Stimulated activated CD4-positive, alpha-beta T cell treated with anti-CD3 and anti-CD28 coated beads, Interleukin-2, amount 100 ng/mL, for 48 hours (primary cell): ENCODE measurements at regions not wholly inside any gene's neighbourhood (a gene's known extent, or its start where the extent isn't known, plus 50 kb on each side); places are given as distances from the start of the nearest gene placed in this dataset.

Experiments used
- DNase-seq, 2 donors: peaks; one replicate each; pipeline ENCODE4 v3.0.0-alpha.2; 2020

DNA sequence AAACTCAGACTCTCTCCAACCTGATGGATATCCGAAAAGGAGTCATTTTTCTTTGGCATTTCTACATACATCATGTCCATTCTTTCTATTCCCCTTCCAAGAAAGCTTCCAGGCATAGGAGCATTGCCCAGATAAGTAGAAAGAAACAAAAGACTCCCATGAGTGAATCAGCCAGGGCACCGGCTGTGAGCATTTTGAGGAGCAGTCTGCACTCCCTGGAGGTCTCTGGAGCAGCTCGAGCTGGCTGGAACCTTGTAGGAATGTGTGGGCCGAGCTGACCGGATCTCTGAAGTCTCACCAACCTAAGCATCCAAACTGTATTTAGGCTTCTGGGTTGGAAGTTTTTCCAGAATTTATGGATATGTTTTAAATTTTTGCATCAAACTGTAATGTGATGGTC, 161.4 kb upstream of the TRPC7 start:
- DNase-seq: no peak

DNA sequence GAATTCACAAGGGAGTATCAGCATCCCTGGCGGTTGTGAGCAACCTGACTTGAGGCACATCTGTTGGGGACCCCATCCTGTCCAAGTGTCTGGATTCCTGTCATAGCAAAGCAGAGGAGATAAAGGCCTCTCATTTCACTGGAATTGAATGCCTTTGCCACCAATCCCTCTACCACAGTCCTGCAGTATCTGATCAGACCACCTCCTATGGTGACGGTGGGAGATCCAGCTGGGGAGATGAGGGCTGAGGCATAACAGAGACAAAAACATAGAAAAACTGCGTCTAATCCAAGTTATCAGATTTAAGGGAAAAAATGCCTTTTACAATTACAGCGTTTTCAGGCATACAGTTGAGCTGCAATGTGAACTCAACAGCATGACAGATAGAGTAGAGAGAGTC, 160.7 kb upstream of the TRPC7 start:
- DNase-seq: no peak

DNA sequence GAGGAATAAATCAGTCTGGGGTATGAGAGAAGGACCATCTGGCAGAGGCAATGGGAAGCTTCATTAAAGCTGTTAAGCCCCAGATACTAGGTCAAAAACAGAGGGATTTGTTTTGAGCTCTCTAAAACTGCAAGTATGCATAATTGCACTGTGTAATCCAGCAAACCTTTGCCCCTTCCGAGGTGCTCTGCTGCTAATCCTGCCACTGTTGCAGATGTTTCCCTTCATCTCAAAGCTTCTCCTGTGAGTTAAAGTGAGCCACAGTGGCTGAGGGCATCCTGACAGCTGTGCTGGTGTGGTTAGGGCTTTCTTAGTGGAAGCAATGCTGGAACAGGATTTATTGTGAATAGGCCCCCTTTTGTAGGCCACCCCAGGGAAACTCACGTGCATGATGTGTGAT, 160.3 kb upstream of the TRPC7 start:
- DNase-seq: no peak

GRCh38 chr5:136522217-136522956, 157.0 kb upstream of the TRPC7 start:
- no peak for DNase-seq

GRCh38 chr5:136521696-136522095, 156.4 kb upstream of the TRPC7 start:
- no peak for DNase-seq

- no peak for DNase-seq
Observed at GRCh38 chr5:136518814-136519213, 153.5 kb upstream of the TRPC7 start.

DNA sequence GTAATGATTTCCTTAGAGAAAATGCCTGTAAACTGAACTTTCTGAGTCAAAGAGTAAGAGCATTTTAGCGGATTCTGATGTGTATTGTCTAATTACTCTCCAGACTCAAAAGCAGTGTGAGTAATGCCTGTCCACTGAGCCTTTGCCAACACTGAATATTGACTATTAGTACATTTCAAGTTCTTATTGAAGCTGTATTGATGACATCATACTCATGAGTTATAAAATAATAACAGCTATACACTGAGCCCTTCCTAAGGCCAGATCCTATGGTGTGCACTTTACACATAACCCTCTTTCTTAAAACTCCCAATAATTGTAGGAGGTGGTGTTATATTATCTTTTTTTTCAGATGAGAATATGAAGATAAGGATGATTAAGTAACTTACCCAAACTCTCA, 152.8 kb upstream of the TRPC7 start:
- DNase-seq: no peak

- no peak for DNase-seq
Observed at GRCh38 chr5:136517755-136518154, 152.4 kb upstream of the TRPC7 start.

GRCh38 chr5:136516637-136517036, 151.3 kb upstream of the TRPC7 start:
- DNase-seq: no peak

DNA sequence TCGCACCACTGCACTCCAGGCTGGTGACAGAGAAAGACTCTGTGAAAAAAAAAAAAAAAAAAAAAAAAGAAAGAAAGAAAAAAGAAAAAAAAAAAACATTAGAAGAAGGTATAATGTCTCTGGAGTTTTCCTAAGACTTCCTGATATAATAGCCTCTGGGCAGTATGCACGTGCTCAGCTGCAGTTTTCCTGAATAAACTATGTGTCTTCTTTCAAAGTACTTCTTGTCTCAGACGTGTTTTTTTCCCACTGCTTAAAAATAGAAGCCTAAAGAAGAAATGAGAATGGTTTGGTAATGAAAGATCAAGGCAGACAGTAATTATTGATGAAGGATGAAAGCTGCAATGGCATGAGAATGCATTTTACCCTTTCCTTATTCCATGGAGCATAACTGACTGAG, 148.1 kb upstream of the TRPC7 start:
- DNase-seq: no peak

- DNase-seq: no peak
Observed at GRCh38 chr5:136511046-136511445, 145.7 kb upstream of the TRPC7 start.

DNA sequence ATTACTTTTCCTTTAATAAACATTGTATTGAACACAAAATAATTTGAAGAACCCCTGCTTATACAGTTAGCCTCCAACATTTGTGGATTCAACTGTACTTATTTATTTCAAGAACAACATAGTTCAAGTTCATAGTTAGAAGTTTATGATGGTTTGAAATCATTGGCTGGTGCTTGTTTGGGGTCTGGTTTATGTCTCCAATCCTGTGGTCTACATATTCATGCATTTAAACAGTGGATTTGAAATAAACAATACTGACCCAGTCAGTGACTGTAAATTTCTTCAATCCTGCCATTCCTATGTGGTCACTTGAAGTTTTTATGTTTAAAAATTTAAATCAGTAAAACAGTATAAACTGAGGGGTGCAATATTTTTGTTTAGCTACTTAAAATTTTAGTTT, 145.1 kb upstream of the TRPC7 start:
- DNase-seq: no peak

- DNase-seq: no peak
Observed at GRCh38 chr5:136506131-136506530, 140.8 kb upstream of the TRPC7 start.

DNA sequence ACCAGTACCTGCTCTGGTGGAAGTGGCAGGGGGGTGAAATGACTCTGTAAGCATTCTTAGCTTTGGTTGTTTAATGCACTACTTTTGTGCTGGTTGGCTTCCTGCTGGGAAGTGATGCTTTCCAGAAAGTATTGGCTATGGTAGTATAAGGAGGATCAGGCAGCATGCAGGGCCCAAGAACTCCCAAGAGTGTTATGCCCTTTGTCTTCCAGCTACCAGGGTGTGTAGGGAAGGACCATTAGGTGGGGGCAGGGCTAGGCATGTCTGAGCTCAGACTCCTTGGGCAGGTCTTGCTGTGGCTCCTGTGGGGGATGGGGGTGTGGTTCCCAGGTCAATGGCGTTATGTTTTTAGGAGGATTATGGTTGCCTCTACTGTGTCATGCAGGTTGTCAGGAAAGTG, 135.8 kb upstream of the TRPC7 start:
- DNase-seq: no peak

DNA sequence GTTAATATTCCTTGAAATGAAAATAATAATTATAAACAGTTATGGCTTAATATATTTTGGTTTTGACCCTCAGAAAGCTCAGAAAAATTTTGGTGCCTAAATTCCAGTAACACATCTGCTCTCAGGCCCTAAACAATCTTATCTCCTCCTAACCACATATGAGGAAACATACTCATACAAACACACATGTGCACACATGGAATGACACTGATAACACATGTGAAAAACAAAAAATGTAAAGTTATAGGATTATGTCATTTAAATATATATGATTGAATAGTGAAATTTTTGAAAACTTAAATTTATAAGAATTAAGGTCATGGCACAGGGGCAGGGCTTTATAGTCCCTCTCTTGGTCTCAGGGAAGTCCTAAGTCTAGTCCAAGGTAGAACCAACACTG, 127.2 kb upstream of the TRPC7 start:
- no peak for DNase-seq

GRCh38 chr5:136491806-136492205, 126.5 kb upstream of the TRPC7 start:
- no peak for DNase-seq

- DNase-seq: no peak
Observed at GRCh38 chr5:136484808-136485325, 119.5 kb upstream of the TRPC7 start.

DNA sequence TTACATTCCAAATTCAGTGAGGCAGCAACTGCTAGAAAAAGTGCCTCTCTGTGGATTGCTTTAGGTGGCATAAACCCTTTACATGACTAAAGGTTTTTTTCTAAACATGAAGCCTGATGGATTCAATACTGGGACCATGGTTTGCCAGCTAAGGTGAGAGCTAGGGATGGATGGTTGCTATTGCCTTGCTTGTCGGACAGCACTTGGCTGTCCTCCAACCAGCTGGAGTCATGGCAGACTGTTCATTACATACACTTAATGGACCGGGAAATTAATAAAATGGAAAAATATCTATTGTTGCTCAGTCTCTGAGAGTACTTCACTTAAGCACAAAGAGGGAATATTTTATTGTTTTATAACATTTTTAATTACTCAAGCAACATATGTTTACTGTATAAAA, 116.9 kb upstream of the TRPC7 start:
- no peak for DNase-seq

- DNase-seq: no peak
Observed at GRCh38 chr5:136474466-136474865, 109.1 kb upstream of the TRPC7 start.

- DNase-seq: no peak
Observed at GRCh38 chr5:136467632-136468031, 102.3 kb upstream of the TRPC7 start.

GRCh38 chr5:136466041-136466415, 100.7 kb upstream of the TRPC7 start:
- no peak for DNase-seq

GRCh38 chr5:136458481-136458880, 93.1 kb upstream of the TRPC7 start:
- DNase-seq: no peak

- DNase-seq: no peak
Observed at GRCh38 chr5:136457390-136458013, 92.2 kb upstream of the TRPC7 start.

DNA sequence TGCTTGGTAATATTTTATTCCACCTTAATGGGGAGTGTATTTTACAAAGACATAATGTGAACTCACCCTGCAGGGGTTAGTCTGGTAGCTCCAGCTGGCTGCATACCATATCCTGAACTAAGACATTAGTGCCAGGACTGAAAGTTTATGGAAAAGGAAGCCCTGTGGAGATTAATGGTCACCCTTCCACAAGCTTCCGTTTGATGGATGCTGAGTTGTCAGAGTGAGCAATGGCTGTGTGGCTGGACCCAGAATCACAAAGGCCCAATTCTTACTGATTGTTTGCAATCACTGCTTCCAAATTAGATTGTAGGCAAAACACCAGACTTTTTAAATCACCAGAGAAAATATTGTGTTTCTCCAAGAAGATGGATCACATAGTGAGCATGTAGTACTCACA, 90.1 kb upstream of the TRPC7 start:
- DNase-seq: no peak
